ENCODE measurements at regions not wholly inside any gene's neighbourhood (a gene's known extent, or its start where the extent isn't known, plus 50 kb on each side); places are given as distances from the start of the nearest gene placed in this dataset.
"Not testable (repeated sequence)": the region's sequence is repeated elsewhere in the genome, so short reads cannot be mapped to it uniquely, and the experiment has no call there.

DNA sequence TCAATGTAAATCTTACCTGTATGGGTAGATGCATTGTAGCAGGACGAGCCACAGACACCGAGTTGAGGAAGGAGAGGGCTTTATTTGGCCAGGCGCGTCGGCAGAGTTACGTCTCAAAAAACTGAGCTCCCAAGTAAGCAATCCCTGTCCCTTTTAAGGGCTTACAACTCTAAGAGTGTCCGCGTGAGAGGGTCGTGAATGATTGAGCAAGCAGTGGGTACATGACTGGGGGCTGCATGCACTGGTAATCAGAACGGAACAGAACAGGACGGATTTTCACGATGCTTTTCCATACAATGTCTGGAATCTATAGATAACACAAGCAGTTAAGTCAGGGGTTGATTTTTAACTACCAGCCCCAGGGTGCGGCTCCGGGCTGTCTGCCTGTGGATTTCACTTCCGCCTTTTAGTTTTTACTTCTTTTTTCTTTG lies 524.9 kb upstream of the HTR2C start:
- Histone ChIP-seq H3K4me3 (ENCODE audit: low read length) (no peak overlapping the region), H3K36me3 (ENCODE audit: insufficient read depth, low read length) (no peaks in the 10 kb centered on the region), H3K9me3 (ENCODE audit: low read length) (no peaks in the 10 kb centered on the region), H3K79me2 (replicated peaks; ENCODE audit: insufficient read depth, low read length) (no peaks in the 10 kb centered on the region), H3K4me2 (ENCODE audit: low read length) (no peak overlapping the region), H3K9me2 (ENCODE audit: insufficient read depth, low read length) (no peaks in the 10 kb centered on the region), H4K20me1 (ENCODE audit: insufficient read depth) (no peaks in the 10 kb centered on the region), H3K27me3 (ENCODE audit: insufficient read depth, low read depth, low read length) (no peaks in the 10 kb centered on the region), H3F3A (ENCODE audit: insufficient read depth, low read length, poor library complexity, severe bottlenecking) (no peaks in the 10 kb centered on the region), H3K27ac (ENCODE audit: low read length) (no peak overlapping the region), H3K9ac (ENCODE audit: low read length) (no peak overlapping the region), H2AFZ (ENCODE audit: low read depth, low read length) (no peak overlapping the region)
- TF ChIP-seq TAF1 (IDR thresholded peaks at IDR 0.05; ENCODE audit: low read depth) (no peak), EP300 (conservative IDR thresholded peaks at IDR 0.05; ENCODE audit: poor library complexity, severe bottlenecking) (no peak)

DNA sequence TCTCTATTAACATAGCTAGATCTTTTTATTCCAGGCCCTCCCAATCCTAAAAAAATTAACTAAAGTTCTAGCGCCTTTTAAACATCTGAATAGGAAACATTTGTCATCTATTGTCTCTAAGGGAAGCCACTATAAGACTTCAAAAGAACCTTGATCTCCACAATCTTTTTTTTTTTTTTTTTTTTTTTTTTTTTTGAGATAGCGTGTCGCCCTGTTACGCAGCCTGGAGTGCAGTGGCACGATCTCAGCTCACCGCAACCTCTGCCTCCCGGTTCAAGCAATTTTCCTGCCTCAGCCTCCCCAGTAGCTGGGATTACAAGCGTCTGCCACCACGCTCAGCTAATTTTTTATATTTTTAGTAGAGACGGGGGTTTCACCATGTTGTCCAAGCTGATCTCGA lies 526.5 kb upstream of the HTR2C start:
- not testable (repeated sequence) for H3F3A ChIP-seq (ENCODE audit: insufficient read depth, low read length, poor library complexity, severe bottlenecking); H3K9ac ChIP-seq (ENCODE audit: low read length)

DNA sequence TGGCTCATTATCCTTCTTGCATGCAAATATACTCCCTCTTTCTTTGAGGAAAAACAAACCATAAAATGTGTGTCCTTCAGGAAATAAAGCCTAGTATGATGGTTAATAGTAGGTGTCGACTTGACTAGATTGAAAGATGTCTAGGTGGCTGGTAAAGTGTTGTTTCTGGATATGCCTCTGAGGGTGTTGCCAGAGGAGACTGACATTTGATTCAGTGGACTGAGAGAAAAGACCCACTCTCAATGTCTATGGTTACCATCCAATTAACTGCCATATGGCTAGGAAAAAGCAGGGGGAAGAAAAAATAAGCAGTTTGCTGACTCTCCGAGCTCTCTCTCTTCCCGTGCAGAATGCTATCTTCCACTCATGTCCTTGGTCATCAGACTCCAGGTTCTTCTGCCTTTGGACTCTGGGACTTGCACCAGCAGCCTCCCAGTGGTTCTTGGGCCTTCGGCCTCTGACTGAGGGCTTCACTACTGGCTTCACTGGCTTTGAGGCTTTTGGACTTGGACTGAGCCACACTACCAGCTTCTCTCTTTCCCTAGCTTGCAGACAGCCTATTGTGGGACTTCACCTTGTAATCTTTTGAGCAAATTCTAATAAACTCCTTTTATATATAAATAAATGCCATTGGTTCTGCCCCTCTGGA lies 532.1 kb upstream of the HTR2C start:
- no peaks in the 10 kb centered on the region for H4K20me1 ChIP-seq (ENCODE audit: insufficient read depth)
- H3K4me2 ChIP-seq (ENCODE audit: low read length): no peak overlapping the region
- H3K9me2 ChIP-seq (ENCODE audit: insufficient read depth, low read length): no peaks in the 10 kb centered on the region
- no peak overlapping the region for H3K27ac ChIP-seq (ENCODE audit: low read length)
- H3K79me2 ChIP-seq (replicated peaks; ENCODE audit: insufficient read depth, low read length): no peaks in the 10 kb centered on the region
- no peaks in the 10 kb centered on the region for H3F3A ChIP-seq (ENCODE audit: insufficient read depth, low read length, poor library complexity, severe bottlenecking)
- H3K9me3 ChIP-seq (ENCODE audit: low read length): no peaks in the 10 kb centered on the region
- TF ChIP-seq POLR2AphosphoS5 (IDR thresholded peaks at IDR 0.05) (no peak), MXI1 (conservative IDR thresholded peaks at IDR 0.05; ENCODE audit: poor library complexity, severe bottlenecking) (no peak), EP300 (conservative IDR thresholded peaks at IDR 0.05; ENCODE audit: poor library complexity, severe bottlenecking) (no peak), EZH2 (IDR thresholded peaks at IDR 0.05; ENCODE audit: borderline replicate concordance, insufficient read depth, low read length, poor library complexity, severe bottlenecking) (no peak), RAD21 (conservative IDR thresholded peaks at IDR 0.05) (no peak), TAF1 (IDR thresholded peaks at IDR 0.05; ENCODE audit: low read depth) (no peak), SMC3 (conservative IDR thresholded peaks at IDR 0.05; ENCODE audit: poor library complexity) (no peak), REST (IDR thresholded peaks at IDR 0.05; ENCODE audit: borderline replicate concordance) (no peak)
- TF ChIP-seq, protein P1, sequence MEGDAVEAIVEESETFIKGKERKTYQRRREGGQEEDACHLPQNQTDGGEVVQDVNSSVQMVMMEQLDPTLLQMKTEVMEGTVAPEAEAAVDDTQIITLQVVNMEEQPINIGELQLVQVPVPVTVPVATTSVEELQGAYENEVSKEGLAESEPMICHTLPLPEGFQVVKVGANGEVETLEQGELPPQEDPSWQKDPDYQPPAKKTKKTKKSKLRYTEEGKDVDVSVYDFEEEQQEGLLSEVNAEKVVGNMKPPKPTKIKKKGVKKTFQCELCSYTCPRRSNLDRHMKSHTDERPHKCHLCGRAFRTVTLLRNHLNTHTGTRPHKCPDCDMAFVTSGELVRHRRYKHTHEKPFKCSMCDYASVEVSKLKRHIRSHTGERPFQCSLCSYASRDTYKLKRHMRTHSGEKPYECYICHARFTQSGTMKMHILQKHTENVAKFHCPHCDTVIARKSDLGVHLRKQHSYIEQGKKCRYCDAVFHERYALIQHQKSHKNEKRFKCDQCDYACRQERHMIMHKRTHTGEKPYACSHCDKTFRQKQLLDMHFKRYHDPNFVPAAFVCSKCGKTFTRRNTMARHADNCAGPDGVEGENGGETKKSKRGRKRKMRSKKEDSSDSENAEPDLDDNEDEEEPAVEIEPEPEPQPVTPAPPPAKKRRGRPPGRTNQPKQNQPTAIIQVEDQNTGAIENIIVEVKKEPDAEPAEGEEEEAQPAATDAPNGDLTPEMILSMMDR (IDR thresholded peaks at IDR 0.05; ENCODE audit: poor library complexity, severe bottlenecking): no peak
- H3K9ac ChIP-seq (ENCODE audit: low read length): no peak overlapping the region
- H3K27me3 ChIP-seq (ENCODE audit: insufficient read depth, low read depth, low read length): no peaks in the 10 kb centered on the region
- H2AFZ ChIP-seq (ENCODE audit: low read depth, low read length): no peak overlapping the region
- no peak overlapping the region for H3K4me3 ChIP-seq (ENCODE audit: low read length)
- no peaks in the 10 kb centered on the region for H3K36me3 ChIP-seq (ENCODE audit: insufficient read depth, low read length)

More for the DNA sequence above, 526.5 kb upstream of the HTR2C start:
- H3K4me3 ChIP-seq (ENCODE audit: low read length); H4K20me1 ChIP-seq (ENCODE audit: insufficient read depth); H3K9me3 ChIP-seq (ENCODE audit: low read length); H3K36me3 ChIP-seq (ENCODE audit: insufficient read depth, low read length); H2AFZ ChIP-seq (ENCODE audit: low read depth, low read length); H3K9me2 ChIP-seq (ENCODE audit: insufficient read depth, low read length); H3K4me2 ChIP-seq (ENCODE audit: low read length); H3K27me3 ChIP-seq (ENCODE audit: insufficient read depth, low read depth, low read length); H3K27ac ChIP-seq (ENCODE audit: low read length); H3K79me2 ChIP-seq (replicated peaks; ENCODE audit: insufficient read depth, low read length): not testable (repeated sequence)
